ENCODE measurements at regions not wholly inside any gene's neighbourhood (a gene's known extent, or its start where the extent isn't known, plus 50 kb on each side); places are given as distances from the start of the nearest gene placed in this dataset.
"Not testable (repeated sequence)": the region's sequence is repeated elsewhere in the genome, so short reads cannot be mapped to it uniquely, and the experiment has no call there.

DNA sequence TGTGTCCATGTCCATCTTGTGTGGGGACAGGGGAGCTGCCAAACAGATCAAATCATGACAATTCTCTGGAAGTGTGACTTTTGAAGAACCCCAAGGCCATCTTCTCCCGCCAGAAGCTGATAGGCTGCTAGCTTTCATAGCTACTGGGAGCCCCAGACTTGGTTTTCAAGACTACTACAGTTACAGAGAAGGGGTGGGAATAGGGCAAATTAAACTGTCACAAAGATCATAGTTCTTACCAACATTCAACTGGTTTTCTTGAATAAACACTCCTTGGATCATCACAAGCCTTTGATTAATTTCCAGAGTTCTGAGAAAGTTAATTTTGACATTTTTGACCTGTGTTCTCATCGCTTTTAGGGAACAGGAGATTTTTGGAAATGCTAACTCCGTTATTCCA lies 67.8 kb upstream of the FARP1 start:
- DNase-seq (ENCODE audit: low spot score) = no peak

- not testable (repeated sequence) for DNase-seq (ENCODE audit: low spot score)
Observed at GRCh38 chr13:98076309-98076708, 66.6 kb upstream of the FARP1 start.

GRCh38 chr13:98080280-98080679 lies 62.6 kb upstream of the FARP1 start:
- no peak for DNase-seq (ENCODE audit: low spot score)

DNA sequence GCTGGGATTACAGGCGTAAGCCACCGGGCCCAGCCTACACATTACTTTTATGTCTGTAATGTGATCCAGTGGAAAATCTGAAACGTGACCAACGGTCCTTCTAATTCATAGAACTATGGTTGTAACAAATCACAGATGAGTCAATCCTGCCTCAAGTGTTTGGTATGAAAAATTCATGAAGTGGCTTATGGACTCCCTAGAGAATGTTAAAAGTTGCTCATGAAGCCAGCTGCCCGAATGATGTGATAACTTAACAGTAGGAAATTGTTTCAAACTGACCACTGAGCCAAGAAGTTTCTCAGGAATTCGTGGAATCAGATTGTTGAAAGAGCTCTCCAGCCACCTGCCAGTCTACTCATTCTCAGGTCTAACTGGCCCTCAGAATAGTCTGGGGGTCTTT lies 59.4 kb upstream of the FARP1 start:
- peak; percentile 75 for DNase-seq (ENCODE audit: low spot score)

GRCh38 chr13:98083936-98084335 lies 59.0 kb upstream of the FARP1 start:
- DNase-seq (ENCODE audit: low spot score) = no peak

- DNase-seq (ENCODE audit: low spot score) = no peak
Observed at GRCh38 chr13:98089246-98089645, 53.6 kb upstream of the FARP1 start.

DNA sequence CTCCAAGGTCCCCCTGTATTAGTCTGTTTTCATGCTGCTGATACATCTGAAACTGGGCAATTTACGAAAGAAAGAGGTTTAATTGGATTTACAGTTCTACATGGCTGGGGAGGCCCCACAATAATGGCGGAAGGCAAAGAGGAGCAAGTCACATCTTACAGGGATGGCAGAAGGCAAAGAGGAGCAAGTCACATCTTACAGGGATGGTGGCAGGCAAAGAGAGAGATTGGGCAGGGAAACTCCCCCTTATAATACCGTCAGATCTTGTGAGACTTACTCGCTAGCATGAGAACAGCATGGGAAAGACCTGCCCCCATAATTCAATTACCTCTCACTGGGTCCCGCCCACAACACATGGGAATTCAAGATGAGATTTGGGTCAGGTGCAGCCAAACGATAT lies 50.0 kb upstream of the FARP1 start:
- no peak for DNase-seq (ENCODE audit: low spot score)

Measured in COLO829 (cell line).